Activated CD8-positive, alpha-beta T cell treated with anti-CD3 and anti-CD28 coated beads, Interleukin-2, amount 10 ng/mL, durations not matched to agents 7 days and 5 days (primary cell): ENCODE measurements at regions not wholly inside any gene's neighbourhood (a gene's known extent, or its start where the extent isn't known, plus 50 kb on each side); places are given as distances from the start of the nearest gene placed in this dataset.
"Not testable (repeated sequence)": the region's sequence is repeated elsewhere in the genome, so short reads cannot be mapped to it uniquely, and the experiment has no call there.

Experiments used
- ATAC-seq: fragments of 150-1000 bp; cut with Tn5 transposase; one replicate; pipeline ENCODE4 v1.10.0; 2021; ENCODE audit warnings: moderate library complexity
- CTCF ChIA-PET: fragments of 350-600 bp; sonication (Branson Sonifier 250); formaldehyde crosslinking; loops from one replicate; lab custom pipeline; 2021; ENCODE audit warnings: antibody characterized with exemption; lab: Charles Lee
- POLR2A ChIA-PET: fragments of 350-600 bp; sonication (Branson Sonifier 250); formaldehyde crosslinking; loops from one replicate; lab custom pipeline; 2021; ENCODE audit warnings: antibody characterized with exemption; lab: Charles Lee
- DNase-seq: peaks from one replicate; pipeline ENCODE4 v3.0.0-alpha.2; 2020
- H3K27ac Mint-ChIP-seq: one replicate; pipeline ENCODE4 v1.8.0; 2021; ENCODE audit warnings: mild to moderate bottlenecking, mixed read lengths
- H3K27me3 Mint-ChIP-seq: one replicate; pipeline ENCODE4 v1.8.0; 2021; ENCODE audit warnings: low read depth, mixed read lengths
- H3K36me3 Mint-ChIP-seq: one replicate; pipeline ENCODE4 v1.8.0; 2021; ENCODE audit warnings: low read depth, mixed read lengths
- H3K4me1 Mint-ChIP-seq: one replicate; pipeline ENCODE4 v1.8.0; 2021; ENCODE audit warnings: low read depth, mixed read lengths
- H3K4me3 Mint-ChIP-seq: one replicate; pipeline ENCODE4 v1.8.0; 2021; ENCODE audit warnings: mild to moderate bottlenecking, mixed read lengths
- H3K9me3 Mint-ChIP-seq: one replicate; pipeline ENCODE4 v1.8.0; 2022; ENCODE audit warnings: mixed read lengths; ENCODE audit not compliant: insufficient read depth

GRCh38 chr9:65449423-65449822 lies 164.4 kb upstream of the FOXD4L5 start:
- Mint-ChIP-seq H3K27me3 (no peaks in the 10 kb centered on the region), H3K4me3 (no peak overlapping the region), H3K36me3 (no peaks in the 10 kb centered on the region), H3K27ac (no peak overlapping the region), H3K9me3 (peaks cover 8% of the 10 kb centered on the region), H3K4me1 (no peaks in the 10 kb centered on the region)
- ATAC-seq (no peak), DNase-seq (no peak)
- ChIA-PET POLR2A (no interaction called here), CTCF (no interaction called here)

- H3K9me3 Mint-ChIP-seq, DNase-seq, H3K27ac Mint-ChIP-seq, H3K36me3 Mint-ChIP-seq, CTCF ChIA-PET, H3K27me3 Mint-ChIP-seq, POLR2A ChIA-PET, ATAC-seq, H3K4me1 Mint-ChIP-seq, H3K4me3 Mint-ChIP-seq: not testable (repeated sequence)
Measured at GRCh38 chr9:65447146-65447545, 162.1 kb upstream of the FOXD4L5 start.

- H3K36me3 Mint-ChIP-seq, H3K27me3 Mint-ChIP-seq, H3K4me1 Mint-ChIP-seq, ATAC-seq, H3K27ac Mint-ChIP-seq, POLR2A ChIA-PET, DNase-seq, CTCF ChIA-PET, H3K4me3 Mint-ChIP-seq: not testable (repeated sequence)
- H3K9me3 Mint-ChIP-seq, result peaks cover 12% of the 10 kb centered on the region
Measured at GRCh38 chr9:65445991-65446390, 161.0 kb upstream of the FOXD4L5 start.

- POLR2A ChIA-PET, result no interaction called here
- CTCF ChIA-PET, result no interaction called here
- H3K27ac Mint-ChIP-seq, result no peak overlapping the region
- no peak for DNase-seq
- H3K27me3 Mint-ChIP-seq, result no peaks in the 10 kb centered on the region
- H3K4me1 Mint-ChIP-seq, result no peaks in the 10 kb centered on the region
- no peak overlapping the region for H3K4me3 Mint-ChIP-seq
- H3K36me3 Mint-ChIP-seq, result no peaks in the 10 kb centered on the region
- no peak for ATAC-seq
- peaks cover 12% of the 10 kb centered on the region for H3K9me3 Mint-ChIP-seq
Measured at GRCh38 chr9:65444943-65445342, 159.9 kb upstream of the FOXD4L5 start.

- DNase-seq, H3K4me3 Mint-ChIP-seq, H3K27me3 Mint-ChIP-seq, POLR2A ChIA-PET, H3K4me1 Mint-ChIP-seq, ATAC-seq, H3K36me3 Mint-ChIP-seq, CTCF ChIA-PET, H3K27ac Mint-ChIP-seq: not testable (repeated sequence)
- peaks cover 10% of the 10 kb centered on the region for H3K9me3 Mint-ChIP-seq
Measured at GRCh38 chr9:65442116-65442515, 157.1 kb upstream of the FOXD4L5 start.

GRCh38 chr9:65441324-65441920 lies 156.4 kb upstream of the FOXD4L5 start:
- H3K27me3 Mint-ChIP-seq, POLR2A ChIA-PET, H3K27ac Mint-ChIP-seq, ATAC-seq, DNase-seq, CTCF ChIA-PET, H3K4me3 Mint-ChIP-seq, H3K4me1 Mint-ChIP-seq, H3K36me3 Mint-ChIP-seq: not testable (repeated sequence)
- H3K9me3 Mint-ChIP-seq, result peaks cover 17% of the 10 kb centered on the region

GRCh38 chr9:65437724-65438123 lies 152.7 kb upstream of the FOXD4L5 start:
- no peaks in the 10 kb centered on the region for H3K4me1 Mint-ChIP-seq
- ChIA-PET POLR2A (no interaction called here), CTCF (no interaction called here)
- H3K27me3 Mint-ChIP-seq, result no peaks in the 10 kb centered on the region
- DNase-seq (no peak), ATAC-seq (no peak)
- peaks cover 24% of the 10 kb centered on the region for H3K9me3 Mint-ChIP-seq
- no peak overlapping the region for H3K27ac Mint-ChIP-seq
- no peak overlapping the region for H3K4me3 Mint-ChIP-seq
- no peaks in the 10 kb centered on the region for H3K36me3 Mint-ChIP-seq

GRCh38 chr9:65435464-65435863 lies 150.5 kb upstream of the FOXD4L5 start:
- CTCF ChIA-PET, result no interaction called here
- Mint-ChIP-seq H3K27me3 (no peaks in the 10 kb centered on the region), H3K27ac (no peak overlapping the region), H3K4me1 (no peaks in the 10 kb centered on the region), H3K36me3 (peaks cover 5% of the 10 kb centered on the region), H3K4me3 (no peak overlapping the region), H3K9me3 (peaks cover 32% of the 10 kb centered on the region)
- no peak for ATAC-seq
- no peak for DNase-seq
- POLR2A ChIA-PET, result no interaction called here

GRCh38 chr9:65432722-65433323 lies 147.8 kb upstream of the FOXD4L5 start:
- ATAC-seq (no peak), DNase-seq (no peak)
- Mint-ChIP-seq H3K36me3 (peaks cover 5% of the 10 kb centered on the region), H3K27ac (no peak overlapping the region), H3K4me1 (no peaks in the 10 kb centered on the region), H3K27me3 (no peaks in the 10 kb centered on the region), H3K4me3 (no peak overlapping the region), H3K9me3 (peaks cover 30% of the 10 kb centered on the region)
- ChIA-PET CTCF (no interaction called here), POLR2A (no interaction called here)

- ATAC-seq, result no peak
- peaks cover 5% of the 10 kb centered on the region for H3K36me3 Mint-ChIP-seq
- H3K27me3 Mint-ChIP-seq, result no peaks in the 10 kb centered on the region
- ChIA-PET POLR2A (no interaction called here), CTCF (no interaction called here)
- no peak overlapping the region for H3K4me3 Mint-ChIP-seq
- H3K4me1 Mint-ChIP-seq, result no peaks in the 10 kb centered on the region
- H3K9me3 Mint-ChIP-seq, result peaks cover 30% of the 10 kb centered on the region
- no peak for DNase-seq
- no peak overlapping the region for H3K27ac Mint-ChIP-seq
Measured at GRCh38 chr9:65432051-65432450, 147.0 kb upstream of the FOXD4L5 start.

GRCh38 chr9:65430221-65430620 lies 145.2 kb upstream of the FOXD4L5 start:
- DNase-seq (no peak), ATAC-seq (no peak)
- Mint-ChIP-seq H3K27me3 (no peaks in the 10 kb centered on the region), H3K36me3 (peaks cover 9% of the 10 kb centered on the region), H3K4me3 (no peak overlapping the region), H3K9me3 (peaks cover 33% of the 10 kb centered on the region), H3K27ac (no peak overlapping the region), H3K4me1 (no peaks in the 10 kb centered on the region)
- ChIA-PET CTCF (no interaction called here), POLR2A (no interaction called here)

- H3K36me3 Mint-ChIP-seq, H3K27me3 Mint-ChIP-seq, DNase-seq, H3K27ac Mint-ChIP-seq, POLR2A ChIA-PET, CTCF ChIA-PET, H3K4me1 Mint-ChIP-seq, ATAC-seq, H3K4me3 Mint-ChIP-seq: not testable (repeated sequence)
- peaks cover 27% of the 10 kb centered on the region for H3K9me3 Mint-ChIP-seq
Measured at GRCh38 chr9:65427361-65427760, 142.4 kb upstream of the FOXD4L5 start.

GRCh38 chr9:65426813-65427212 lies 141.8 kb upstream of the FOXD4L5 start:
- POLR2A ChIA-PET, H3K27ac Mint-ChIP-seq, CTCF ChIA-PET, ATAC-seq, H3K36me3 Mint-ChIP-seq, H3K4me3 Mint-ChIP-seq, DNase-seq, H3K27me3 Mint-ChIP-seq, H3K4me1 Mint-ChIP-seq: not testable (repeated sequence)
- peaks cover 22% of the 10 kb centered on the region for H3K9me3 Mint-ChIP-seq
